ENCODE measurements at regions not wholly inside any gene's neighbourhood (a gene's known extent, or its start where the extent isn't known, plus 50 kb on each side); places are given as distances from the start of the nearest gene placed in this dataset.

DNA sequence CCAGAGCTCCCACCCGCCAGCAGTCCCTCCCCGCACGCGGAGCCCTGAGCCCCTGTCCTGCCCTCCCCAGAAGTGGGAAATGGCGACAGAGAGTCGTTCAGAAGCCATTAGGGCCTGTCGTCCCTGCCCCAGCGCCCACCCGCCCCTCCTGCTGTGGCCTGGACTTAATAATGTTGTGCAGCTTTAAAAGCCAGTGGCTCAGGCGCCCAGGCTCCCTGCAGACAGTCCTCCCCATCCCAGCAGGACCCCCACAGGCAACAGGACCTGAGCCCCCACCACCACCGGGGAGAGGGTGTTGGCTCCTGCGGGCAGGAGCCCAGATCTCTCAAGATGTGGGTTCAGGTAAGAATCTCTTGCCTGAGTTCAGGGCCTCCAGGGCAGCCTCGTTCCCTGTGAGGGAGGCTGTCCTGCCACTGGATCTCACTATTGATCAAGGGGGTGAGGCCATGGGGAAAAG, 125.3 kb upstream of the RUNX3 start:
- DNase-seq, result no peak

DNA sequence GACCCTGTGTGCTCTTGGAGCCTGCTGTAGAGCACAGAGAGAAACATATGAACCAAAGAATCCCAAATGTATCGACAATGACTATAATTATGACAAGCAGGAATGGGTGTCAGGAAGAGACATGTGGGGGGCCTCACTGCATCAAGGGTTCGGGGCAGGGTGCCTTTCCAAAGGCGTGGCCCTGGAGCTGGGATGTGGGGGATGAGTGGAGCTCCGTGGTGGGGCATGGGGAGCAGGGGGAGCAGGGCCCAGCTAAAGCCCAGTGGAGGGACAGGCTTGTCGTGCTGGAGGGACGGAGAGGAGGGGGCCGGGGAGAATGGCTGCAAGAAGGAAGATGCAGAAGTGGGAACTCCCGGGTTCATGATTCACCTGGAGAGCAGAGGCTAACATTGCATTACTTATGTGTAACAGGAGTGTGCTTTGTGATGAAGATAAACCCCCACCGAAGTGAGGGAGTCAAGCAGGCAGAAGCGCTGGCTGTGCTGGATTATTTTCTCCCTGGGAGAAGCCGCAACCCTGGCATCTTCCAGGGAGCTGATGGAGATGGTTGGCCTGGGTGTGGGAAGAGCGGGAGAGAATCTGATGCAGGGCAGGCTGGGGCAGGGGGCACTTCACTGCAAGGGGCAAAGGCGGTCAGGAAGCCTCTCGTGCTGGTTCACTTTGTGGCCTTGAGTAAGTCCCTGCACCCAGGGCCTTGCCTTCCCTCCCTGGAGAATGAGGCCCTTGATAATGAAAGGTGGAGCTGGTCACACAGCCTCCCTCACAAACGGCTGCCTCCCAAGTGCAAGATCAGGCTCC, 124.6 kb upstream of the RUNX3 start:
- no peak for DNase-seq

GRCh38 chr1:25053576-25054250, 123.6 kb upstream of the RUNX3 start:
- DNase-seq, result no peak

DNA sequence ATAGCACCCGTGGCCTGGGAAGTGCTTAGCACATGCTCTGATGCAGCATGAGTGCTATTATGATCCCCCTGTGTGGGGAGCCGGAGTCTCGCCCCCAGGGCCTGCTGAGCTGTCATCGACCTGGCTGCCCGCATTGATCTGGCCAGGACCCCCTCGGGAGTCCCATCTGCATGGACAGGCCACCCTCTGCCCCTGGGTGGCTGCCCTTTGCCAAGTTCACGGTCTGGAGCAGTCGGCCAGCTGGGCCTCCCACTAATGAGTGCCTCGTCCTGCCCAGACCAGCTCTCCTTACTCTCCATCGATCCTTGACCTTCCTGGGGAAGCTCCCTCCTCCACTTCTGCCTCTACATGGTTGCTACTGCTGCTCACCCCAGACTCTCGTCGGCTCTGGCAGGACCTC, 121.8 kb upstream of the RUNX3 start:
- no peak for DNase-seq

DNA sequence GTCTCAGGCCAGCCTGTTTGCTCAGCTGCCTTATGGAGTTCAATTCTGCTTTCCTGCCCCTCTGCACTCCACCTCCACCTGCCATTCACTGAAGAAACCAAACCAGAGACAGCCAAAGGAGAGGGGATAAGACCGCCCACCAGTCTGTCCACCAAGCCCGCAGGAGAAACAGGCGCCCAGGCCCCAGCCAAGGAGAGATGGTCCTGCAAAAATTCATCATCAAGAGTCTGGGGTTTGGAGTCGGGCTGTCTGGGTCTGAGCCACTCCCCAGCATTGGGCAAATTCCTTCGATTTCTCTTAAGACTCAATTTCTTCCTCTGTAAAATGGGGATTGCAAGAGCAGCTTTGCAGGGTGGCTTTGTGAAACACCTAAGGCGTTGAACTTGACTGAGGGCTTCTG, 121.4 kb upstream of the RUNX3 start:
- DNase-seq, result no peak

GRCh38 chr1:25050165-25050564, 120.1 kb upstream of the RUNX3 start:
- no peak for DNase-seq

DNA sequence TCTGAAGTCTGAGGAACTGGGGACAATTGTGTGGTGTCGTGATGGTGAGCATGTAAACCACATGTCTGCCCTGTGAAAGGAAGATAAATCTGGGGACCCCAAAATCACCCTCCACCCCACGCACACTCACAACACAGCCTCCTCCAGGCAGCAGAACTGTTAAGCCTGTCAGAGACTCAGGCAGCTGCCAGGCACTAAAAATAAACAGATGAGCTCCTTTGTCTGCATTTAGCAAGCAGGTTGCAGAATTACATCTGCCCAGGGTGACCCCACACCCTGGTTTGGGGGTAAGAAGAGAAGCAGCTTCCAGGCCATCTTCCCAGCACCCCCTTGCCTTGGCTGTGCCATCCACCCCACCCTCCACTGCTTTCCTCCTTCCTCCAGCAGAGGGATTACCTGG, 119.1 kb upstream of the RUNX3 start:
- DNase-seq, result no peak

GRCh38 chr1:25048728-25049127, 118.7 kb upstream of the RUNX3 start:
- DNase-seq, result no peak

- no peak for DNase-seq
Observed at GRCh38 chr1:25047506-25048240, 117.6 kb upstream of the RUNX3 start.

GRCh38 chr1:25046194-25046532, 116.1 kb upstream of the RUNX3 start:
- no peak for DNase-seq

- DNase-seq, result no peak
Observed at GRCh38 chr1:25045480-25046193, 115.6 kb upstream of the RUNX3 start.

GRCh38 chr1:25043228-25043580, 113.1 kb upstream of the RUNX3 start:
- DNase-seq, result no peak

- DNase-seq, result no peak
Observed at GRCh38 chr1:25042331-25043227, 112.5 kb upstream of the RUNX3 start.

GRCh38 chr1:25041916-25042315, 111.8 kb upstream of the RUNX3 start:
- no peak for DNase-seq

GRCh38 chr1:25040122-25040685, 110.1 kb upstream of the RUNX3 start:
- no peak for DNase-seq

- DNase-seq, result no peak
Observed at GRCh38 chr1:25039229-25039628, 109.2 kb upstream of the RUNX3 start.

GRCh38 chr1:25038699-25039098, 108.6 kb upstream of the RUNX3 start:
- DNase-seq, result no peak

GRCh38 chr1:25037174-25038074, 107.3 kb upstream of the RUNX3 start:
- no peak for DNase-seq

DNA sequence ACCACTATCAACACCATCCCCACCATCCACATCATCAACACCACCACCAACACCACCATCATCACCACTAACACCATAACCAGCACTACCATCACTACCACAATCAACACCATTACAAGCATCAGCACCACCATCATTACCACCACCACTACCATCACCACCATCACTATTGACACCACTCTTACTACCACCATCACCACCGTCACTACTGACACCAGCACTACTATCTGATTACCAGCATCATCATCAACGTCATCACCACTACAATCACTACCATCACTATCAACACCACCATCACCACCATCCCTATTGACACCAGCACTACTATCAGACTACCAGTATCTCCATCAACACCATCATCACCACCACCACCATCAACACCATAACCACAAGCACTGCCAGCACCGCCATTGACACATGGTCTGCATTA, 106.1 kb upstream of the RUNX3 start:
- no peak for DNase-seq

GRCh38 chr1:25035523-25036116, 105.5 kb upstream of the RUNX3 start:
- no peak for DNase-seq
